ENCODE measurements at regions not wholly inside any gene's neighbourhood (a gene's known extent, or its start where the extent isn't known, plus 50 kb on each side); places are given as distances from the start of the nearest gene placed in this dataset.
"Not testable (repeated sequence)": the region's sequence is repeated elsewhere in the genome, so short reads cannot be mapped to it uniquely, and the experiment has no call there.

DNA sequence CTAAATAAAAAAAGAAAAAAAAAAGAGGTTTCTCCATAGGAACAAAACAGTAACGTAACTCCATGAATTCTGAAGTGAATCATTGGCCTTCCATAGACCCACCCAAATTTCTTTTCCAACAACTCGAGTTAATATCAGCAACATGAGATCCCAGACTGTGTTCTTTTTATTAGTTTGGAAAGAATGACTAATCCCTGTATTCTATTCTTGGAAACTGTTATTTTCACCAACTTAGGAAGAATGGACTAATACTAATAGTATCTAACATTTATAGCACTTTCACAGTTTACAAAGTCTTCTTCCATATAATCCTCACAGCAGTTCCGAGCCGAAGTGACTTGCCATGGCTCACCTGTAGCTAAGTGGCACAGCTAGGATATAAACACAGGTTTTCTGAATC lies 72.7 kb upstream of the SLC4A7 start:
- no peaks in the 10 kb centered on the region for H3K9me3 ChIP-seq (ENCODE audit: control insufficient read depth, low read length)
- H3K27ac ChIP-seq (ENCODE audit: low read length, poor library complexity, severe bottlenecking): no peak overlapping the region
- peak overlapping the region; percentile 80 for H3K9ac ChIP-seq (ENCODE audit: low read length)
- H2BK5ac ChIP-seq (ENCODE audit: low read depth, low read length, poor library complexity, severe bottlenecking): no peak overlapping the region
- H2AFZ ChIP-seq (ENCODE audit: low read depth, low read length): no peak overlapping the region
- DNase-seq: peak; percentile 46
- H4K91ac ChIP-seq (ENCODE audit: low read length): no peak overlapping the region
- no peak overlapping the region for H2BK15ac ChIP-seq (ENCODE audit: low read depth, poor library complexity, severe bottlenecking)
- no peak overlapping the region for H3K14ac ChIP-seq (ENCODE audit: low read length in 2 of 2)
- 98% methylated on average over 2 of the region's 4 CpGs for WGBS
- no peak overlapping the region for H3K23ac ChIP-seq (ENCODE audit: low read length in 2 of 2)
- H3K4me3 ChIP-seq (ENCODE audit: insufficient read depth in 1 of 2, low read depth in 1 of 2, low read length in 2 of 2): no peak overlapping the region
- peaks cover 2% of the 10 kb centered on the region for H3K4me1 ChIP-seq (ENCODE audit: control insufficient read depth, insufficient read depth, low read depth, low read length)
- no peaks in the 10 kb centered on the region for H3K27me3 ChIP-seq (ENCODE audit: control insufficient read depth in 1 of 2, insufficient read depth in 1 of 2, low read length in 2 of 2)
- H2BK120ac ChIP-seq (ENCODE audit: low read depth, low read length): no peak overlapping the region
- no peaks in the 10 kb centered on the region for H3K36me3 ChIP-seq (ENCODE audit: control insufficient read depth in 1 of 2, insufficient read depth in 2 of 2, low read depth in 1 of 2, low read length in 2 of 2)
- H2BK12ac ChIP-seq (ENCODE audit: low read length in 2 of 2): no peak overlapping the region
- no peaks in the 10 kb centered on the region for H3K79me1 ChIP-seq (replicated peaks; ENCODE audit: low read length, poor library complexity, severe bottlenecking)
- no peak overlapping the region for H3K18ac ChIP-seq (ENCODE audit: low read depth in 1 of 2, low read length in 2 of 2)
- H4K8ac ChIP-seq (ENCODE audit: low read length): peak overlapping the region; percentile 54
- no peak overlapping the region for H2AK5ac ChIP-seq (ENCODE audit: low read length, severe bottlenecking)
- no peak overlapping the region for H3K4me2 ChIP-seq (ENCODE audit: low read length, poor library complexity, severe bottlenecking)
- H3K4ac ChIP-seq (ENCODE audit: low read depth in 1 of 2, low read length in 2 of 2): no peak overlapping the region

DNA sequence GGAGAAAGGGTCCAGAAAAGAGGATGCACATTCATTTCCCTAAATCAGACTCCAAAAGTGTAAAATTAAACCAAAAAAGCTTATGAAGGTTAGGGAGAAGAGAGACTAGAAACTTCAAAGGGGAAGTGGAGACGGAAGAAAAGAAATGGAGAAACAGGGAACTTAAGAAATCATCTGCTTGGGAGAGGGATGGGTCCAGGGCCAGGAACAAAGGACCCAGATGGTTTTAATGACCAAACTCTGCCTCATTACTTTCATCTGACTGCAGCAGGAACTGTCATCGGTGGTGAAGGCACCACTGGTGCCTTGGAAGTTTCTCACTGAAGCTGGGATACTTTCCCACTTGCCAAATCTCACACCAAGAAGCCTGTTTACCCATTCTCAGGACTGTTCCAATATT lies 70.5 kb upstream of the SLC4A7 start:
- H2BK120ac ChIP-seq (ENCODE audit: low read depth, low read length): no peak overlapping the region
- H3K18ac ChIP-seq (ENCODE audit: low read depth in 1 of 2, low read length in 2 of 2): no peak overlapping the region
- H3K4me2 ChIP-seq (ENCODE audit: low read length, poor library complexity, severe bottlenecking): no peak overlapping the region
- no peak overlapping the region for H4K8ac ChIP-seq (ENCODE audit: low read length)
- H2BK12ac ChIP-seq (ENCODE audit: low read length in 2 of 2): no peak overlapping the region
- no peak overlapping the region for H2BK5ac ChIP-seq (ENCODE audit: low read depth, low read length, poor library complexity, severe bottlenecking)
- no peak overlapping the region for H3K23ac ChIP-seq (ENCODE audit: low read length in 2 of 2)
- no peak overlapping the region for H2AK5ac ChIP-seq (ENCODE audit: low read length, severe bottlenecking)
- 100% methylated on average over 2 of the region's 2 CpGs for WGBS
- peak overlapping the region; percentile 81 for H3K9ac ChIP-seq (ENCODE audit: low read length)
- H2AFZ ChIP-seq (ENCODE audit: low read depth, low read length): no peak overlapping the region
- H3K36me3 ChIP-seq (ENCODE audit: control insufficient read depth in 1 of 2, insufficient read depth in 2 of 2, low read depth in 1 of 2, low read length in 2 of 2): no peaks in the 10 kb centered on the region
- H2BK15ac ChIP-seq (ENCODE audit: low read depth, poor library complexity, severe bottlenecking): no peak overlapping the region
- no peaks in the 10 kb centered on the region for H3K9me3 ChIP-seq (ENCODE audit: control insufficient read depth, low read length)
- H3K4me3 ChIP-seq (ENCODE audit: insufficient read depth in 1 of 2, low read depth in 1 of 2, low read length in 2 of 2): no peak overlapping the region
- no peaks in the 10 kb centered on the region for H3K27me3 ChIP-seq (ENCODE audit: control insufficient read depth in 1 of 2, insufficient read depth in 1 of 2, low read length in 2 of 2)
- DNase-seq: no peak
- peaks cover 2% of the 10 kb centered on the region for H3K4me1 ChIP-seq (ENCODE audit: control insufficient read depth, insufficient read depth, low read depth, low read length)
- no peak overlapping the region for H3K27ac ChIP-seq (ENCODE audit: low read length, poor library complexity, severe bottlenecking)
- no peak overlapping the region for H3K4ac ChIP-seq (ENCODE audit: low read depth in 1 of 2, low read length in 2 of 2)
- no peak overlapping the region for H4K91ac ChIP-seq (ENCODE audit: low read length)
- H3K14ac ChIP-seq (ENCODE audit: low read length in 2 of 2): no peak overlapping the region
- H3K79me1 ChIP-seq (replicated peaks; ENCODE audit: low read length, poor library complexity, severe bottlenecking): no peaks in the 10 kb centered on the region

- Histone ChIP-seq H2BK12ac (ENCODE audit: low read length in 2 of 2) (no peak overlapping the region), H3K4me3 (ENCODE audit: insufficient read depth in 1 of 2, low read depth in 1 of 2, low read length in 2 of 2) (no peak overlapping the region), H3K79me1 (replicated peaks; ENCODE audit: low read length, poor library complexity, severe bottlenecking) (no peaks in the 10 kb centered on the region), H4K91ac (ENCODE audit: low read length) (no peak overlapping the region), H3K4me1 (ENCODE audit: control insufficient read depth, insufficient read depth, low read depth, low read length) (peaks cover 2% of the 10 kb centered on the region), H2BK15ac (ENCODE audit: low read depth, poor library complexity, severe bottlenecking) (no peak overlapping the region), H3K18ac (ENCODE audit: low read depth in 1 of 2, low read length in 2 of 2) (no peak overlapping the region), H3K36me3 (ENCODE audit: control insufficient read depth in 1 of 2, insufficient read depth in 2 of 2, low read depth in 1 of 2, low read length in 2 of 2) (no peaks in the 10 kb centered on the region), H4K8ac (ENCODE audit: low read length) (no peak overlapping the region), H3K4ac (ENCODE audit: low read depth in 1 of 2, low read length in 2 of 2) (no peak overlapping the region), H3K27me3 (ENCODE audit: control insufficient read depth in 1 of 2, insufficient read depth in 1 of 2, low read length in 2 of 2) (no peaks in the 10 kb centered on the region), H3K9me3 (ENCODE audit: control insufficient read depth, low read length) (no peaks in the 10 kb centered on the region), H2AK5ac (ENCODE audit: low read length, severe bottlenecking) (peak overlapping the region; percentile 53), H3K9ac (ENCODE audit: low read length) (peak overlapping the region; percentile 81), H3K4me2 (ENCODE audit: low read length, poor library complexity, severe bottlenecking) (no peak overlapping the region), H3K14ac (ENCODE audit: low read length in 2 of 2) (no peak overlapping the region), H2AFZ (ENCODE audit: low read depth, low read length) (no peak overlapping the region), H3K27ac (ENCODE audit: low read length, poor library complexity, severe bottlenecking) (peak overlapping the region; percentile 31), H2BK5ac (ENCODE audit: low read depth, low read length, poor library complexity, severe bottlenecking) (no peak overlapping the region), H2BK120ac (ENCODE audit: low read depth, low read length) (no peak overlapping the region), H3K23ac (ENCODE audit: low read length in 2 of 2) (no peak overlapping the region)
- 98% methylated on average over 2 of the region's 2 CpGs for WGBS
- DNase-seq: no peak
Measured at GRCh38 chr3:27553886-27554540, 69.8 kb upstream of the SLC4A7 start.

- H3K4me1 ChIP-seq (ENCODE audit: control insufficient read depth, insufficient read depth, low read depth, low read length); H3K79me1 ChIP-seq (replicated peaks; ENCODE audit: low read length, poor library complexity, severe bottlenecking); H4K8ac ChIP-seq (ENCODE audit: low read length); H3K23ac ChIP-seq (ENCODE audit: low read length in 2 of 2); H2BK15ac ChIP-seq (ENCODE audit: low read depth, poor library complexity, severe bottlenecking); H3K14ac ChIP-seq (ENCODE audit: low read length in 2 of 2); H2BK120ac ChIP-seq (ENCODE audit: low read depth, low read length); H3K4ac ChIP-seq (ENCODE audit: low read depth in 1 of 2, low read length in 2 of 2); H4K91ac ChIP-seq (ENCODE audit: low read length); H2AK5ac ChIP-seq (ENCODE audit: low read length, severe bottlenecking); H3K4me3 ChIP-seq (ENCODE audit: insufficient read depth in 1 of 2, low read depth in 1 of 2, low read length in 2 of 2); H2AFZ ChIP-seq (ENCODE audit: low read depth, low read length); H3K4me2 ChIP-seq (ENCODE audit: low read length, poor library complexity, severe bottlenecking); H3K36me3 ChIP-seq (ENCODE audit: control insufficient read depth in 1 of 2, insufficient read depth in 2 of 2, low read depth in 1 of 2, low read length in 2 of 2); H2BK12ac ChIP-seq (ENCODE audit: low read length in 2 of 2); H3K9me3 ChIP-seq (ENCODE audit: control insufficient read depth, low read length); H3K18ac ChIP-seq (ENCODE audit: low read depth in 1 of 2, low read length in 2 of 2); H3K27me3 ChIP-seq (ENCODE audit: control insufficient read depth in 1 of 2, insufficient read depth in 1 of 2, low read length in 2 of 2): not testable (repeated sequence)
- peak; percentile 50 for DNase-seq
- Histone ChIP-seq H3K9ac (ENCODE audit: low read length) (peak overlapping the region; percentile 30), H3K27ac (ENCODE audit: low read length, poor library complexity, severe bottlenecking) (peak overlapping the region; percentile 80), H2BK5ac (ENCODE audit: low read depth, low read length, poor library complexity, severe bottlenecking) (peak overlapping the region; percentile 5)
- WGBS: 58% methylated on average over 5 of the region's 5 CpGs
Measured at GRCh38 chr3:27552708-27553107, 68.5 kb upstream of the SLC4A7 start.
